ENCODE measurements at regions not wholly inside any gene's neighbourhood (a gene's known extent, or its start where the extent isn't known, plus 50 kb on each side); places are given as distances from the start of the nearest gene placed in this dataset.

DNA sequence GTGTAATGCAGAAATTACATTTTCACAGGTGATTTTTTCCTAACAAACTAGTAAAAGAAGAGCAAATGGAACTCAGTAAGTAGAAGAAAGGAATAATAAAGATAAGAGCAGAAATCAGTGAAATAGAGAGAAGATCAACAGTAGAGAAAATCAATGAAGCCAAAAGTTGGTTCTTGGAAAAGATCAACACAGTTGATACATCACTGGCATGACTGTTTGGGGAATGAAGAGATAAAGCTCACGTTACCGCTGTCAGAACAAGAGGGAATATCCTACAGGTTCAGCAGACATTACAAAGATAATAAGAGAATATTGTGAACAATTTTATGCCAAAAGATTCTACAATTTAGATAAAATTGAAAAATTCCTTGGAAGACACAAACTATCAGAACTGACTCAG lies 146.4 kb downstream of the ACTR3B start:
- no peak for DNase-seq (ENCODE audit: low read depth, low spot score)
- no peak for TF ChIP-seq ZNF274 (IDR thresholded peaks at IDR 0.05; ENCODE audit: low read depth, low read length)
- TF ChIP-seq SUZ12 (IDR thresholded peaks at IDR 0.05; ENCODE audit: extremely low read depth, insufficient read depth, insufficient read length): no peak
- no peak for TF ChIP-seq YY1 (IDR thresholded peaks at IDR 0.05; ENCODE audit: insufficient read depth, insufficient read length)
- Histone ChIP-seq H3K27me3 (ENCODE audit: insufficient read depth, insufficient read length) (no peaks in the 10 kb centered on the region), H3K9me3 (ENCODE audit: insufficient read depth, low read length) (no peaks in the 10 kb centered on the region), H3K4me3 (ENCODE audit: insufficient read length, low read depth) (no peak overlapping the region), H3K9ac (ENCODE audit: insufficient read length, low read depth) (no peak overlapping the region), H3K36me3 (ENCODE audit: insufficient read depth, insufficient read length, low read length) (no peaks in the 10 kb centered on the region), H3K4me1 (ENCODE audit: insufficient read depth, insufficient read length) (no peaks in the 10 kb centered on the region)

DNA sequence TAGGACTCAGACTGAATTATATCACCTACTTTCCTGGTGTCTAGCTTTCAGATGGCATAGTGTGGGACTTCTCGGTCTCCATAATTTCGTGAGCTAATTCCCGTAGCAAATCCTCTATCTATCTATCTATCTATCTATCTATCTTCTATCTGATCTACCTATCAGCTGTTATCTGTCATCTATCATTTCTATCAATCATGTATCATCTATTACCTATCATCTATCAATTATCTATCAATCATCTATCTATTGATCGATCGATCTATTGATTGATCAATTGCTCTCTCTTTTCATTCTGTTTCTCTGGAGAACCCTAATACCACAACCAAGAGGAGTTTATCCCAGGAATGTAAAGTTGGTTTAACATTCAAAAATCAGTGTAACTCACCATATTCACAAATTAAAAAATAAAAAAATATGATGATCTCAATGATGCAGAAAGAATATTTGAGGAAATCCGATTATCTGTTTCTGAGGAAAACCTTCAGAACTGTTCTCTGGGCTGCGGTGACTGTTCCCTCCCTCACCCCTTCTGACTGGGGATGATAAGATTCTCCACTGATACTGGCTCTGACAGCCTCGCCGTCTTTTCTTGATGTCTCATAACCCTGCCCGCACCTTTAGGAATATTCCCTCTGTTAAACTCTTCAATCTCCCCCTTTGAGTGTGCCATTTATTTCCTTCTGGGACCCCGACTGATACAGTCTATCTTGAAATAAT lies 147.7 kb downstream of the ACTR3B start:
- Histone ChIP-seq H3K27me3 (ENCODE audit: insufficient read depth, insufficient read length) (no peaks in the 10 kb centered on the region), H3K36me3 (ENCODE audit: insufficient read depth, insufficient read length, low read length) (no peaks in the 10 kb centered on the region), H3K9me3 (ENCODE audit: insufficient read depth, low read length) (no peaks in the 10 kb centered on the region), H3K9ac (ENCODE audit: insufficient read length, low read depth) (no peak overlapping the region), H3K4me3 (ENCODE audit: insufficient read length, low read depth) (no peak overlapping the region), H3K4me1 (ENCODE audit: insufficient read depth, insufficient read length) (peaks cover 2% of the 10 kb centered on the region)
- DNase-seq (ENCODE audit: low read depth, low spot score): no peak
- TF ChIP-seq YY1 (IDR thresholded peaks at IDR 0.05; ENCODE audit: insufficient read depth, insufficient read length): no peak
- no peak for TF ChIP-seq ZNF274 (IDR thresholded peaks at IDR 0.05; ENCODE audit: low read depth, low read length)
- no peak for TF ChIP-seq SUZ12 (IDR thresholded peaks at IDR 0.05; ENCODE audit: extremely low read depth, insufficient read depth, insufficient read length)

- no peak for DNase-seq (ENCODE audit: low read depth, low spot score)
- Histone ChIP-seq H3K36me3 (ENCODE audit: insufficient read depth, insufficient read length, low read length) (no peaks in the 10 kb centered on the region), H3K9me3 (ENCODE audit: insufficient read depth, low read length) (no peaks in the 10 kb centered on the region), H3K4me1 (ENCODE audit: insufficient read depth, insufficient read length) (peaks cover 6% of the 10 kb centered on the region), H3K4me3 (ENCODE audit: insufficient read length, low read depth) (no peak overlapping the region), H3K9ac (ENCODE audit: insufficient read length, low read depth) (no peak overlapping the region), H3K27me3 (ENCODE audit: insufficient read depth, insufficient read length) (no peaks in the 10 kb centered on the region)
- TF ChIP-seq YY1 (IDR thresholded peaks at IDR 0.05; ENCODE audit: insufficient read depth, insufficient read length) (no peak), SUZ12 (IDR thresholded peaks at IDR 0.05; ENCODE audit: extremely low read depth, insufficient read depth, insufficient read length) (no peak), ZNF274 (IDR thresholded peaks at IDR 0.05; ENCODE audit: low read depth, low read length) (no peak)
These were observed 149.7 kb downstream of the ACTR3B start for GRCh38 chr7:152909280-152909679.

DNA sequence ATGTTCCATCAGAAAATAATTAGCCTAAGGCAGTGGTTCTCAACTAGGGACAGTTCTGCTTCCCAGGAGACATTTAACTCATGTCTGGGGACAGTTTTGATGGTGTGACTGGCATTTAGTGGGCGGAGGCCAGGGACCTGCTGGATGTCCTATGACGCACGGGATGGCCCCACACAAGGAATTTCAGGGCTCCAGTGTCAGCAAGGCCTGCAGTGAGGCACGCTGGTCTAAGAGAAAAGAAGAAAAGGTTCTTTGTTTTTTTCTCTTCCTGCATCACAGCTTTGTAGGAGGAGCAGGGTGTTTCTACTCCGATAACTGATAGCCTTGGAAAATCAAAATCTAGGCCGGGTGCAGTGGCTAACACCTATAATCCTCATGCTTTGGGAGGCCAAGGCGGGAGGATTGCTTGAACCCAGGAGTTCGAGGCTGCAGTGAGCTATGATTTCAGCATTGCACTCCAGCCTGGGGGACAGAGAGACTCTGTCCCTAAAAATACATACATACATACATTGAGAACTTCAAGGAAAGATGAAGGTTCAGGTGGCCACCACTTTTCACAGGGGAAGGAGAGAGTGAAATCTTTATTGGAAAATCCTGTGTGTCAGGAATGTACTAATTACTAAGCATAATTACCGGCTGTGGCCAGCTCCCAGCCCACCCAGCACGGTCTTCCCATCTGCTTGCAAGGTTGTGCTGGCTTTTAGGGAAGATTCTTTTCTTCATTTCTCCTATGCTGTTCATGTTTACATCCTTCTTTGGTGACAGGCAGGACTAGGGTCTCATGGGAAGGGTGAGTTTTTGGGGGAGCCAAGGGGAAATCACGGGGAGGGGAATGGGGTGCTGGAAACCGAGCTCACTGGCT lies 150.4 kb downstream of the ACTR3B start:
- Histone ChIP-seq H3K9me3 (ENCODE audit: insufficient read depth, low read length) (no peaks in the 10 kb centered on the region), H3K4me3 (ENCODE audit: insufficient read length, low read depth) (no peak overlapping the region), H3K27me3 (ENCODE audit: insufficient read depth, insufficient read length) (no peaks in the 10 kb centered on the region), H3K4me1 (ENCODE audit: insufficient read depth, insufficient read length) (peaks cover 6% of the 10 kb centered on the region), H3K9ac (ENCODE audit: insufficient read length, low read depth) (no peak overlapping the region), H3K36me3 (ENCODE audit: insufficient read depth, insufficient read length, low read length) (no peaks in the 10 kb centered on the region)
- no peak for DNase-seq (ENCODE audit: low read depth, low spot score)
- TF ChIP-seq ZNF274 (IDR thresholded peaks at IDR 0.05; ENCODE audit: low read depth, low read length) (no peak), SUZ12 (IDR thresholded peaks at IDR 0.05; ENCODE audit: extremely low read depth, insufficient read depth, insufficient read length) (no peak), YY1 (IDR thresholded peaks at IDR 0.05; ENCODE audit: insufficient read depth, insufficient read length) (no peak)

GRCh38 chr7:152910545-152911225 lies 151.1 kb downstream of the ACTR3B start:
- Histone ChIP-seq H3K36me3 (ENCODE audit: insufficient read depth, insufficient read length, low read length) (no peaks in the 10 kb centered on the region), H3K4me1 (ENCODE audit: insufficient read depth, insufficient read length) (peaks cover 6% of the 10 kb centered on the region), H3K4me3 (ENCODE audit: insufficient read length, low read depth) (no peak overlapping the region), H3K9me3 (ENCODE audit: insufficient read depth, low read length) (no peaks in the 10 kb centered on the region), H3K9ac (ENCODE audit: insufficient read length, low read depth) (no peak overlapping the region), H3K27me3 (ENCODE audit: insufficient read depth, insufficient read length) (no peaks in the 10 kb centered on the region)
- DNase-seq (ENCODE audit: low read depth, low spot score): no peak
- TF ChIP-seq YY1 (IDR thresholded peaks at IDR 0.05; ENCODE audit: insufficient read depth, insufficient read length): no peak
- TF ChIP-seq ZNF274 (IDR thresholded peaks at IDR 0.05; ENCODE audit: low read depth, low read length): no peak

- no peaks in the 10 kb centered on the region for H3K36me3 ChIP-seq (ENCODE audit: insufficient read depth, insufficient read length, low read length)
These were observed 151.6 kb downstream of the ACTR3B start for GRCh38 chr7:152911226-152911560.

DNA sequence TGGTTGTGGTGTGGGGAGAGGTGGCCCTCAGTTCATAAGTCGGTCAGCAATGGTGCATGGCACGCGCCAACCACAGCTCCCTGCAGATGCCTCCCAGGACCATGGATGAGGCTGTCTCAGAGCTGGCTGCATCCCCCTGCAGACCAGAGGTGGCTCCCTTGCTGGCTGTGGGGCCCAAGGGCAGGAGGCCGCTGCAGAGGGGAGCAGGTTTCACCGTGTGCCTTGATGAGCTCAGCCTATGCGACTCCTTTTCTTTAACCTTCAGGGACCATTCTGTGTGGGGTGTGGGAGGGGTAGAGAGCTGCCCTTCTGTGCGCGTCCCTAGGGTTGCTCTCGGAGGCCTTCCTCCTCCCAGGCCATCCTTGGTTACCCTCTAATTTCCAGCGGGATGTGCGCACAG lies 152.4 kb downstream of the ACTR3B start:
- no peaks in the 10 kb centered on the region for H3K36me3 ChIP-seq (ENCODE audit: insufficient read depth, insufficient read length, low read length)
- no peak for DNase-seq (ENCODE audit: low read depth, low spot score)
- H3K4me3 ChIP-seq (ENCODE audit: insufficient read length, low read depth): no peak overlapping the region
- H3K4me1 ChIP-seq (ENCODE audit: insufficient read depth, insufficient read length): peaks cover 6% of the 10 kb centered on the region
- H3K27me3 ChIP-seq (ENCODE audit: insufficient read depth, insufficient read length): no peaks in the 10 kb centered on the region
- no peaks in the 10 kb centered on the region for H3K9me3 ChIP-seq (ENCODE audit: insufficient read depth, low read length)
- TF ChIP-seq SUZ12 (IDR thresholded peaks at IDR 0.05; ENCODE audit: extremely low read depth, insufficient read depth, insufficient read length) (no peak), ZNF274 (IDR thresholded peaks at IDR 0.05; ENCODE audit: low read depth, low read length) (no peak), YY1 (IDR thresholded peaks at IDR 0.05; ENCODE audit: insufficient read depth, insufficient read length) (no peak)
- H3K9ac ChIP-seq (ENCODE audit: insufficient read length, low read depth): no peak overlapping the region

More at GRCh38 chr7:152911226-152911560, 151.6 kb downstream of the ACTR3B start:
- TF ChIP-seq YY1 (IDR thresholded peaks at IDR 0.05; ENCODE audit: insufficient read depth, insufficient read length) (no peak), SUZ12 (IDR thresholded peaks at IDR 0.05; ENCODE audit: extremely low read depth, insufficient read depth, insufficient read length) (no peak), ZNF274 (IDR thresholded peaks at IDR 0.05; ENCODE audit: low read depth, low read length) (no peak)
- no peak overlapping the region for H3K9ac ChIP-seq (ENCODE audit: insufficient read length, low read depth)
- peaks cover 6% of the 10 kb centered on the region for H3K4me1 ChIP-seq (ENCODE audit: insufficient read depth, insufficient read length)
- DNase-seq (ENCODE audit: low read depth, low spot score): no peak
- H3K27me3 ChIP-seq (ENCODE audit: insufficient read depth, insufficient read length): no peaks in the 10 kb centered on the region
- H3K9me3 ChIP-seq (ENCODE audit: insufficient read depth, low read length): no peaks in the 10 kb centered on the region
- H3K4me3 ChIP-seq (ENCODE audit: insufficient read length, low read depth): no peak overlapping the region

All from NT2/D1 (cell line).